Endothelial cell of umbilical vein (primary cell): ENCODE measurements at regions not wholly inside any gene's neighbourhood (a gene's known extent, or its start where the extent isn't known, plus 50 kb on each side); places are given as distances from the start of the nearest gene placed in this dataset.
"Not testable (repeated sequence)": the region's sequence is repeated elsewhere in the genome, so short reads cannot be mapped to it uniquely, and the experiment has no call there.

Source experiments
- CTCF ChIP-seq, 2 donors: IDR thresholded peaks; 1 replicate in 1 of 2; 2 replicates in 1 of 2; pipeline ENCODE4 v1.5.1; 2011; ENCODE audit warnings: low read length in 2 of 2, mild to moderate bottlenecking in 2 of 2, moderate library complexity in 2 of 2, control low read depth in 1 of 2, inconsistent platforms in 1 of 2, low read depth in 1 of 2; ENCODE audit not compliant: insufficient read depth in 1 of 2; ENCODE audit errors: extremely low read depth in 1 of 2
- MAX ChIP-seq: IDR thresholded peaks from 2 replicates; pipeline ENCODE4 v1.6.1; 2011; ENCODE audit not compliant: insufficient read depth, insufficient read length
- MYC ChIP-seq: IDR thresholded peaks from one replicate; pipeline ENCODE4 v1.6.1; 2011; ENCODE audit warnings: mild to moderate bottlenecking, low read depth, low read length
- POLR2A ChIP-seq: IDR thresholded peaks from 2 replicates; pipeline ENCODE4 v1.6.1; 2012; ENCODE audit warnings: low read depth, mild to moderate bottlenecking, control low read depth, low read length
- POLR2AphosphoS5 ChIP-seq: IDR thresholded peaks from 2 replicates; pipeline ENCODE4 v1.6.1; 2012; ENCODE audit warnings: low read depth, mild to moderate bottlenecking, control low read depth, low read length, moderate library complexity; ENCODE audit not compliant: insufficient read depth

GRCh38 chr7:46751927-46752723 lies 829.8 kb downstream of the TNS3 start:
- not testable (repeated sequence) for TF ChIP-seq POLR2AphosphoS5; CTCF (IDR thresholded peaks at IDR 0.05; ENCODE audit: extremely low read depth in 1 of 2, insufficient read depth in 1 of 2, low read depth in 1 of 2, low read length in 2 of 2); POLR2A; MYC; MAX
